ENCODE measurements at regions not wholly inside any gene's neighbourhood (a gene's known extent, or its start where the extent isn't known, plus 50 kb on each side); places are given as distances from the start of the nearest gene placed in this dataset.
"Not testable (repeated sequence)": the region's sequence is repeated elsewhere in the genome, so short reads cannot be mapped to it uniquely, and the experiment has no call there.

- in situ Hi-C loops (cut with MboI; ENCODE audit: low sequenced_read_pairs) = no loop called here
Observed at GRCh38 chr21:38039841-38040240, 123.6 kb upstream of the KCNJ6 start.

- in situ Hi-C loops (cut with MboI; ENCODE audit: low sequenced_read_pairs) = no loop called here
Observed at GRCh38 chr21:38041493-38041892, 125.2 kb upstream of the KCNJ6 start.

- in situ Hi-C loops (cut with MboI; ENCODE audit: low sequenced_read_pairs) = no loop called here
Observed at GRCh38 chr21:38042246-38042645, 126.0 kb upstream of the KCNJ6 start.

- in situ Hi-C loops (cut with MboI; ENCODE audit: low sequenced_read_pairs) = no loop called here
Observed at GRCh38 chr21:38048167-38048566, 131.9 kb upstream of the KCNJ6 start.

GRCh38 chr21:38054334-38054733 lies 138.1 kb upstream of the KCNJ6 start:
- in situ Hi-C loops (cut with MboI; ENCODE audit: low sequenced_read_pairs) = no loop called here

GRCh38 chr21:38056481-38056880 lies 140.2 kb upstream of the KCNJ6 start:
- in situ Hi-C loops (cut with MboI; ENCODE audit: low sequenced_read_pairs) = no loop called here

- in situ Hi-C loops (cut with MboI; ENCODE audit: low sequenced_read_pairs) = no loop called here
Observed at GRCh38 chr21:38057626-38058025, 141.4 kb upstream of the KCNJ6 start.

- in situ Hi-C loops (cut with MboI; ENCODE audit: low sequenced_read_pairs) = no loop called here
Observed at GRCh38 chr21:38060533-38060932, 144.3 kb upstream of the KCNJ6 start.

- in situ Hi-C loops (cut with MboI; ENCODE audit: low sequenced_read_pairs) = no loop called here
Observed at GRCh38 chr21:38067086-38067739, 151.0 kb upstream of the KCNJ6 start.

GRCh38 chr21:38072489-38072888 lies 156.2 kb upstream of the KCNJ6 start:
- in situ Hi-C loops (cut with MboI; ENCODE audit: low sequenced_read_pairs) = no loop called here

- in situ Hi-C loops (cut with MboI; ENCODE audit: low sequenced_read_pairs) = no loop called here
Observed at GRCh38 chr21:38075833-38076587, 159.8 kb upstream of the KCNJ6 start.

- in situ Hi-C loops (cut with MboI; ENCODE audit: low sequenced_read_pairs) = no loop called here
Observed at GRCh38 chr21:38077569-38077968, 161.3 kb upstream of the KCNJ6 start.

- in situ Hi-C loops (cut with MboI; ENCODE audit: low sequenced_read_pairs) = no loop called here
Observed at GRCh38 chr21:38080888-38081287, 164.6 kb upstream of the KCNJ6 start.

- in situ Hi-C loops (cut with MboI; ENCODE audit: low sequenced_read_pairs) = no loop called here
Observed at GRCh38 chr21:38081708-38082107, 165.5 kb upstream of the KCNJ6 start.

- in situ Hi-C loops (cut with MboI; ENCODE audit: low sequenced_read_pairs) = no loop called here
Observed at GRCh38 chr21:38082936-38083485, 166.8 kb upstream of the KCNJ6 start.

- in situ Hi-C loops (cut with MboI; ENCODE audit: low sequenced_read_pairs) = no loop called here
Observed at GRCh38 chr21:38083535-38083934, 167.3 kb upstream of the KCNJ6 start.

GRCh38 chr21:38086580-38086979 lies 170.2 kb upstream of the KCNJ15 start:
- in situ Hi-C loops (cut with MboI; ENCODE audit: low sequenced_read_pairs) = no loop called here

GRCh38 chr21:38088916-38089762 lies 167.7 kb upstream of the KCNJ15 start:
- in situ Hi-C loops (cut with MboI; ENCODE audit: low sequenced_read_pairs) = no loop called here

- in situ Hi-C loops (cut with MboI; ENCODE audit: low sequenced_read_pairs) = no loop called here
Observed at GRCh38 chr21:38089763-38090046, 167.1 kb upstream of the KCNJ15 start.

- in situ Hi-C loops (cut with MboI; ENCODE audit: low sequenced_read_pairs) = not testable (repeated sequence)
Observed at GRCh38 chr21:38091061-38091460, 165.7 kb upstream of the KCNJ15 start.

GRCh38 chr21:38092051-38092450 lies 164.7 kb upstream of the KCNJ15 start:
- in situ Hi-C loops (cut with MboI; ENCODE audit: low sequenced_read_pairs) = no loop called here

GRCh38 chr21:38095220-38095619 lies 161.6 kb upstream of the KCNJ15 start:
- in situ Hi-C loops (cut with MboI; ENCODE audit: low sequenced_read_pairs) = no loop called here
